ENCODE measurements at regions not wholly inside any gene's neighbourhood (a gene's known extent, or its start where the extent isn't known, plus 50 kb on each side); places are given as distances from the start of the nearest gene placed in this dataset.

DNA sequence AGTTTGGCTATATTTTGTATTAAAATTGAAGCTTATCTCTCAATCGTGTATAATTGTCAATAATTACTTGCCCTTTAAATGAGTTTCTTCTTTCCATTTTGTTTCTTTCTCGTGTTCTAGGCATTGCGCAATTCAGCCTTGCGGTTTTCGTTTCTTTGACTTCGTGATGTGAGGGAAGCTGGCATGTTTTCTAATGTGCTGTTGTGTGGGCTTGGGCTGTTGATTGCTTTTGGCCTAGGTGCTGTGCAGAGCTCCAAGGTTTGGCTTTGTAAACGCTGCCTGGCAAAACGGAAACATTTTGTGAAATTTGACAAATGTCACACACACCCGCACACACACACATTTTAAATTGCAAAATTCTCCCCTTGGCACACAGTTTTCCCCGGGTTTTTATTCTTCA, 242.6 kb upstream of the TCF4 start:
- no peak overlapping the region for H3K4me3 ChIP-seq (ENCODE audit: low read length)
- no peaks in the 10 kb centered on the region for H4K20me1 ChIP-seq (ENCODE audit: control insufficient read depth, insufficient read depth, low read depth, low read length)
- H3K9me2 ChIP-seq (replicated peaks; ENCODE audit: control insufficient read depth, low read length) = no peaks in the 10 kb centered on the region
- H3K27me3 ChIP-seq (ENCODE audit: control insufficient read depth, low read length) = no peaks in the 10 kb centered on the region
- no peak overlapping the region for H3K27ac ChIP-seq (ENCODE audit: low read depth, low read length)
- no peaks in the 10 kb centered on the region for H3K79me2 ChIP-seq (ENCODE audit: control insufficient read depth, low read length)
- TF ChIP-seq, protein P1, sequence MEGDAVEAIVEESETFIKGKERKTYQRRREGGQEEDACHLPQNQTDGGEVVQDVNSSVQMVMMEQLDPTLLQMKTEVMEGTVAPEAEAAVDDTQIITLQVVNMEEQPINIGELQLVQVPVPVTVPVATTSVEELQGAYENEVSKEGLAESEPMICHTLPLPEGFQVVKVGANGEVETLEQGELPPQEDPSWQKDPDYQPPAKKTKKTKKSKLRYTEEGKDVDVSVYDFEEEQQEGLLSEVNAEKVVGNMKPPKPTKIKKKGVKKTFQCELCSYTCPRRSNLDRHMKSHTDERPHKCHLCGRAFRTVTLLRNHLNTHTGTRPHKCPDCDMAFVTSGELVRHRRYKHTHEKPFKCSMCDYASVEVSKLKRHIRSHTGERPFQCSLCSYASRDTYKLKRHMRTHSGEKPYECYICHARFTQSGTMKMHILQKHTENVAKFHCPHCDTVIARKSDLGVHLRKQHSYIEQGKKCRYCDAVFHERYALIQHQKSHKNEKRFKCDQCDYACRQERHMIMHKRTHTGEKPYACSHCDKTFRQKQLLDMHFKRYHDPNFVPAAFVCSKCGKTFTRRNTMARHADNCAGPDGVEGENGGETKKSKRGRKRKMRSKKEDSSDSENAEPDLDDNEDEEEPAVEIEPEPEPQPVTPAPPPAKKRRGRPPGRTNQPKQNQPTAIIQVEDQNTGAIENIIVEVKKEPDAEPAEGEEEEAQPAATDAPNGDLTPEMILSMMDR (IDR thresholded peaks at IDR 0.05; ENCODE audit: low read depth, low read length, poor library complexity, severe bottlenecking) = no peak
- no peak for TF ChIP-seq EZH2phosphoT487 (IDR thresholded peaks at IDR 0.05; ENCODE audit: borderline replicate concordance, low read length)
- H3F3A ChIP-seq (ENCODE audit: control insufficient read depth, insufficient read depth) = no peaks in the 10 kb centered on the region
- H3K4me2 ChIP-seq (ENCODE audit: low read length) = no peak overlapping the region
- no peaks in the 10 kb centered on the region for H3K4me1 ChIP-seq (ENCODE audit: control insufficient read depth, low read length)
- no peaks in the 10 kb centered on the region for H3K36me3 ChIP-seq (ENCODE audit: control insufficient read depth, low read length)
- no peaks in the 10 kb centered on the region for H3K9me3 ChIP-seq (ENCODE audit: control insufficient read depth, insufficient read depth, low read length)

DNA sequence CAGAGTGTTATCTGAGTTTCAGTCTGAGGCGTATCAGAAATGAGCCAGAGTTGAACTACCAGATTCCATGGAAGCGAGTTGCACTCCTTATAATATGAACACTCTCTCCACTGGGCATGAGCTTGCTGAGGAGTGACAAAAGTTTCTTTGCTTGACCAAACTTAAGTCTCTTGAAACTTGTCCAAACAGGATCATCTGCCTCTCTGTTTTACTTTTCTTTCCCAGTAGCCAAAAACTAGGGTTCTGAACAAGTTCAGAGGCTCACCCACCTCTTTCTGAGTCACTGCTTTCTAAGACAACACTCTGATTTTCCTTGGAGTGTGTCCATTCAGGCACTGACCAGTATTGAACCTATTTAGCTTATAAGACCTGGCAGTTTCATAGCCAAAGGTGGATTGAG, 233.2 kb upstream of the TCF4 start:
- no peak overlapping the region for H3K27ac ChIP-seq (ENCODE audit: low read depth, low read length)
- no peaks in the 10 kb centered on the region for H3K36me3 ChIP-seq (ENCODE audit: control insufficient read depth, low read length)
- no peaks in the 10 kb centered on the region for H3K4me1 ChIP-seq (ENCODE audit: control insufficient read depth, low read length)
- H3K4me2 ChIP-seq (ENCODE audit: low read length) = no peak overlapping the region
- no peaks in the 10 kb centered on the region for H3K27me3 ChIP-seq (ENCODE audit: control insufficient read depth, low read length)
- no peaks in the 10 kb centered on the region for H3F3A ChIP-seq (ENCODE audit: control insufficient read depth, insufficient read depth)
- TF ChIP-seq, protein P1 (IDR thresholded peaks at IDR 0.05; ENCODE audit: low read depth, low read length, poor library complexity, severe bottlenecking) = no peak
- no peak for TF ChIP-seq EZH2phosphoT487 (IDR thresholded peaks at IDR 0.05; ENCODE audit: borderline replicate concordance, low read length)
- H3K9me3 ChIP-seq (ENCODE audit: control insufficient read depth, insufficient read depth, low read length) = no peaks in the 10 kb centered on the region
- no peaks in the 10 kb centered on the region for H3K79me2 ChIP-seq (ENCODE audit: control insufficient read depth, low read length)
- H3K4me3 ChIP-seq (ENCODE audit: low read length) = no peak overlapping the region
- H3K9me2 ChIP-seq (replicated peaks; ENCODE audit: control insufficient read depth, low read length) = no peaks in the 10 kb centered on the region
- H4K20me1 ChIP-seq (ENCODE audit: control insufficient read depth, insufficient read depth, low read depth, low read length) = no peaks in the 10 kb centered on the region

DNA sequence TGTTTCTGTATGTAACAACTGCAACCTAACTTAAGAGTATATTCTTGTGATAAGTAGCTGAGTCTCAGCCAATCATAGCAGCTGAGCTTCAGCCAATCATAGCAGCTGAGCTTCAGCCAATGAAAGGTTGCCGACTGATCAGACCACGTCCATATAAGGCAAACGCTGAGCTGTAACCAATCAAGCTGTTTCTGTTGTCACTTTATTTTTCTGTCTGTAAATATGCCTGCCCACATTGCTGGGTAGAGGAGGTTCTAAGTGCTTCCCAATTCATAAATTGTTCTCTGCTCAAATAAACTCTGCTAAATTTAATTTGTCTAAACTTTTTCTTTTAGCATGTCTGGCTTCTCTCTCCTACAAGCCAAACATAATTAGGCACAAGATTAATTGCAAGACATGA, 231.5 kb upstream of the TCF4 start:
- no peak overlapping the region for H3K27ac ChIP-seq (ENCODE audit: low read depth, low read length)
- no peaks in the 10 kb centered on the region for H3K4me1 ChIP-seq (ENCODE audit: control insufficient read depth, low read length)
- no peak overlapping the region for H3K4me3 ChIP-seq (ENCODE audit: low read length)
- H3K79me2 ChIP-seq (ENCODE audit: control insufficient read depth, low read length) = no peaks in the 10 kb centered on the region
- H3K9me2 ChIP-seq (replicated peaks; ENCODE audit: control insufficient read depth, low read length) = no peaks in the 10 kb centered on the region
- no peaks in the 10 kb centered on the region for H4K20me1 ChIP-seq (ENCODE audit: control insufficient read depth, insufficient read depth, low read depth, low read length)
- no peaks in the 10 kb centered on the region for H3K36me3 ChIP-seq (ENCODE audit: control insufficient read depth, low read length)
- H3K9me3 ChIP-seq (ENCODE audit: control insufficient read depth, insufficient read depth, low read length) = no peaks in the 10 kb centered on the region
- TF ChIP-seq, protein P1 (IDR thresholded peaks at IDR 0.05; ENCODE audit: low read depth, low read length, poor library complexity, severe bottlenecking) = no peak
- TF ChIP-seq EZH2phosphoT487 (IDR thresholded peaks at IDR 0.05; ENCODE audit: borderline replicate concordance, low read length) = no peak
- no peak overlapping the region for H3K4me2 ChIP-seq (ENCODE audit: low read length)
- no peaks in the 10 kb centered on the region for H3K27me3 ChIP-seq (ENCODE audit: control insufficient read depth, low read length)
- no peaks in the 10 kb centered on the region for H3F3A ChIP-seq (ENCODE audit: control insufficient read depth, insufficient read depth)

DNA sequence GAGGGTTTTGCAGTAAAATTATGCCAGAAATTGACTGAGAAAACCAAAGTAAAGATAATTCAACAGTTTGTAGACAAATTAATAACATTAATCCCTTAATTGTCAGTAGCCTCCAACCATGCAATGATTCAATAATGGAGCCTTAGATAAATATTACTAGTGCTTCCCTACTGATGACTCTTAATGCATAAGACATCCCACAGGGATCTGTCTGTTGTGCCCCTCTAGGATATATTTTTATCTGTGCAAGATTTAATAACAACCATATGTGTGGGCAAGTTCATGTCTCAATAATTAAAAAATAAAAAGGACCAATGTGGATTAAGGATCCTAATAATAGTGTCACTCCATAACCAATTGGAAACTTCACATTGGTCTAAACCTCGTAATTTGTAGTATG, 230.3 kb upstream of the TCF4 start:
- TF ChIP-seq, protein P1 (IDR thresholded peaks at IDR 0.05; ENCODE audit: low read depth, low read length, poor library complexity, severe bottlenecking) = no peak
- no peak for TF ChIP-seq EZH2phosphoT487 (IDR thresholded peaks at IDR 0.05; ENCODE audit: borderline replicate concordance, low read length)
- no peaks in the 10 kb centered on the region for H3F3A ChIP-seq (ENCODE audit: control insufficient read depth, insufficient read depth)
- no peak overlapping the region for H3K4me2 ChIP-seq (ENCODE audit: low read length)
- H3K27ac ChIP-seq (ENCODE audit: low read depth, low read length) = no peak overlapping the region
- no peaks in the 10 kb centered on the region for H3K4me1 ChIP-seq (ENCODE audit: control insufficient read depth, low read length)
- H3K4me3 ChIP-seq (ENCODE audit: low read length) = no peak overlapping the region
- no peaks in the 10 kb centered on the region for H3K36me3 ChIP-seq (ENCODE audit: control insufficient read depth, low read length)
- no peaks in the 10 kb centered on the region for H3K79me2 ChIP-seq (ENCODE audit: control insufficient read depth, low read length)
- no peaks in the 10 kb centered on the region for H3K27me3 ChIP-seq (ENCODE audit: control insufficient read depth, low read length)
- H4K20me1 ChIP-seq (ENCODE audit: control insufficient read depth, insufficient read depth, low read depth, low read length) = no peaks in the 10 kb centered on the region
- no peaks in the 10 kb centered on the region for H3K9me3 ChIP-seq (ENCODE audit: control insufficient read depth, insufficient read depth, low read length)
- H3K9me2 ChIP-seq (replicated peaks; ENCODE audit: control insufficient read depth, low read length) = no peaks in the 10 kb centered on the region
